ENCODE measurements at regions not wholly inside any gene's neighbourhood (a gene's known extent, or its start where the extent isn't known, plus 50 kb on each side); places are given as distances from the start of the nearest gene placed in this dataset.

DNA sequence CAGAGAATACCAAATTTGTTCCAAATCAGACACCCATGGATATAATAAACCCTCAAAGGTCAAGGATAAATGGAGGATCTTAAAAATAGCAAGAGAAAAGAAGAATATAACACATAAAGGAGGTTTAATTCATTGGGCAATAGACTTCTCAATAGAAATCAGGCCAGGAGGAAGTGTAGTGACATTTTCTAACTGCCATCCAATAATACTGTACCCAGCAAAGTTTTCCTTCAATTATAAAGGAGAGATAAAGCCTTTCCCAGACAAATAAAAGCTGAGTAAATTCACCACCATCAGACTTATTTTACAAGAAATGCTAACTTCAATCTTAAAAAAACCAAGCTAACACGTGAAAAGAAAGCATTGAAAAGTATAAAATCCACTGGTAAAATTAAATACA is 121.6 kb downstream of the MSTN start:
- Histone ChIP-seq H3K9ac (ENCODE audit: low read depth, low read length, poor library complexity, severe bottlenecking) (no peak overlapping the region), H3K27me3 (ENCODE audit: insufficient read depth, low read length, poor library complexity, severe bottlenecking) (no peaks in the 10 kb centered on the region), H3K36me3 (ENCODE audit: insufficient read depth, low read length) (no peaks in the 10 kb centered on the region), H4K20me1 (ENCODE audit: insufficient read depth, low read length, poor library complexity, severe bottlenecking) (no peaks in the 10 kb centered on the region), H3K4me1 (ENCODE audit: insufficient read depth, low read length, poor library complexity, severe bottlenecking) (no peaks in the 10 kb centered on the region), H3K4me2 (ENCODE audit: low read depth, low read length, poor library complexity, severe bottlenecking) (no peak overlapping the region), H3F3A (ENCODE audit: low read depth) (no peaks in the 10 kb centered on the region), H3K9me2 (replicated peaks; ENCODE audit: low read depth, low read length) (no peaks in the 10 kb centered on the region; the same call in 1 of the 2 replicates), H3K79me2 (ENCODE audit: insufficient read depth, low read length) (no peaks in the 10 kb centered on the region), H2AFZ (ENCODE audit: low read length) (no peak overlapping the region), H3K4me3 (ENCODE audit: low read length, poor library complexity, severe bottlenecking) (no peak overlapping the region), H3K9me3 (ENCODE audit: insufficient read depth, low read depth, low read length) (peaks cover 8% of the 10 kb centered on the region; the same call in 1 of the 2 replicates)
- TF ChIP-seq, protein P1, sequence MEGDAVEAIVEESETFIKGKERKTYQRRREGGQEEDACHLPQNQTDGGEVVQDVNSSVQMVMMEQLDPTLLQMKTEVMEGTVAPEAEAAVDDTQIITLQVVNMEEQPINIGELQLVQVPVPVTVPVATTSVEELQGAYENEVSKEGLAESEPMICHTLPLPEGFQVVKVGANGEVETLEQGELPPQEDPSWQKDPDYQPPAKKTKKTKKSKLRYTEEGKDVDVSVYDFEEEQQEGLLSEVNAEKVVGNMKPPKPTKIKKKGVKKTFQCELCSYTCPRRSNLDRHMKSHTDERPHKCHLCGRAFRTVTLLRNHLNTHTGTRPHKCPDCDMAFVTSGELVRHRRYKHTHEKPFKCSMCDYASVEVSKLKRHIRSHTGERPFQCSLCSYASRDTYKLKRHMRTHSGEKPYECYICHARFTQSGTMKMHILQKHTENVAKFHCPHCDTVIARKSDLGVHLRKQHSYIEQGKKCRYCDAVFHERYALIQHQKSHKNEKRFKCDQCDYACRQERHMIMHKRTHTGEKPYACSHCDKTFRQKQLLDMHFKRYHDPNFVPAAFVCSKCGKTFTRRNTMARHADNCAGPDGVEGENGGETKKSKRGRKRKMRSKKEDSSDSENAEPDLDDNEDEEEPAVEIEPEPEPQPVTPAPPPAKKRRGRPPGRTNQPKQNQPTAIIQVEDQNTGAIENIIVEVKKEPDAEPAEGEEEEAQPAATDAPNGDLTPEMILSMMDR (conservative IDR thresholded peaks at IDR 0.05; ENCODE audit: low read length), result no peak
- TF ChIP-seq EZH2phosphoT487 (IDR thresholded peaks at IDR 0.05; ENCODE audit: borderline replicate concordance), result no peak

DNA sequence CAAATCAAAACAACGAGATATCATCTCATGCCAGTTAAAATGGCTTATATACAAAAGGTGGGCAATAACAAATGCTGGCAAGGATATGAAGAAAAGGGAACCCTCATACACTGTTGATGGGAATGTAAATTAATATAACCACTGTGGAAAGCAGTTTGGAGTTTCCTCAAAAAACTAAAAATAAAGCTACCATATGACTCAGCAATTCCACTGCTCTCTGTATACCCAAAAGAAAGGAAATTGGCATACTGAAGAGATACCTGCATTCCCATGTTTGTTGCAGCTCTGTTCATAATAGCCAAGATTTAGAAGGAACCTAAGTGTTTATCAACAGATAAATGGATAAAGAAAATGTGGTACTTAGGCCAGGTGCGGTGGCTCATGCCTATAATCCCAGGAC is 124.8 kb downstream of the MSTN start:
- TF ChIP-seq, protein P1 (conservative IDR thresholded peaks at IDR 0.05; ENCODE audit: low read length), result no peak
- TF ChIP-seq EZH2phosphoT487 (IDR thresholded peaks at IDR 0.05; ENCODE audit: borderline replicate concordance), result no peak

DNA sequence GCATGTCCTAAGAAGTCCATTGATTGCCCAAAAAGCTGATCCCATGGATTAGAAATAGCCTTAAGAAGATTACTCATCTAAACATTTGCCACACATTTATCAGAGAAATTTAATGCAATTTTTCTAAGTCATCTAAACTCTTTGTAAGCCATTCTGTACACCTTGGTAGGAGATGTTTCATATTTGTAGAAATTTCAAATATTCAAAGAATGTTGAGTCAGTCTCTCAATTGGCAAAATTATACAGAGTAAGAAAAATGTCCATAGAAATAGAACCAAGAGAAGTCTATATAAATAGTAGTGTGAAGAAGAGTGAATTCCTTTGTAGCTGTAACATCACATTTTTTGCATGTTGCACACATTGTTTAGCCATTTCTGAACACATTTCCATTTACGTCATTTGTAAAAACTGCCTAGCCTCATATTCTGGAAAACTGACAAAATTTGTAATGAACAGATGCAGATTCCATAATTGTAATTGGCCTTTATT is 128.6 kb downstream of the MSTN start:
- Histone ChIP-seq H3K79me2 (ENCODE audit: insufficient read depth, low read length) (no peaks in the 10 kb centered on the region), H3K36me3 (ENCODE audit: insufficient read depth, low read length) (no peaks in the 10 kb centered on the region), H2AFZ (ENCODE audit: low read length) (no peak overlapping the region), H3F3A (ENCODE audit: low read depth) (no peaks in the 10 kb centered on the region), H3K9me3 (ENCODE audit: insufficient read depth, low read depth, low read length) (no peaks in the 10 kb centered on the region), H3K9me2 (replicated peaks; ENCODE audit: low read depth, low read length) (no peaks in the 10 kb centered on the region), H3K4me1 (ENCODE audit: insufficient read depth, low read length, poor library complexity, severe bottlenecking) (no peaks in the 10 kb centered on the region), H3K4me3 (ENCODE audit: low read length, poor library complexity, severe bottlenecking) (no peak overlapping the region), H3K9ac (ENCODE audit: low read depth, low read length, poor library complexity, severe bottlenecking) (no peak overlapping the region), H3K4me2 (ENCODE audit: low read depth, low read length, poor library complexity, severe bottlenecking) (no peak overlapping the region), H4K20me1 (ENCODE audit: insufficient read depth, low read length, poor library complexity, severe bottlenecking) (no peaks in the 10 kb centered on the region), H3K27me3 (ENCODE audit: insufficient read depth, low read length, poor library complexity, severe bottlenecking) (no peaks in the 10 kb centered on the region)
- TF ChIP-seq EZH2phosphoT487 (IDR thresholded peaks at IDR 0.05; ENCODE audit: borderline replicate concordance), result no peak
- TF ChIP-seq, protein P1 (conservative IDR thresholded peaks at IDR 0.05; ENCODE audit: low read length), result no peak

More for the DNA sequence above, 124.8 kb downstream of the MSTN start:
- H3K9me3 ChIP-seq (ENCODE audit: insufficient read depth, low read depth, low read length), result peaks cover 8% of the 10 kb centered on the region; the same call in 1 of the 2 replicates
- no peaks in the 10 kb centered on the region for H3K27me3 ChIP-seq (ENCODE audit: insufficient read depth, low read length, poor library complexity, severe bottlenecking)
- no peak overlapping the region for H2AFZ ChIP-seq (ENCODE audit: low read length)
- H3K9me2 ChIP-seq (replicated peaks; ENCODE audit: low read depth, low read length), result no peaks in the 10 kb centered on the region; the same call in 1 of the 2 replicates
- no peaks in the 10 kb centered on the region for H3K79me2 ChIP-seq (ENCODE audit: insufficient read depth, low read length)
- H3K9ac ChIP-seq (ENCODE audit: low read depth, low read length, poor library complexity, severe bottlenecking), result no peak overlapping the region
- no peak overlapping the region for H3K4me3 ChIP-seq (ENCODE audit: low read length, poor library complexity, severe bottlenecking)
- no peak overlapping the region for H3K4me2 ChIP-seq (ENCODE audit: low read depth, low read length, poor library complexity, severe bottlenecking)
- no peaks in the 10 kb centered on the region for H3K4me1 ChIP-seq (ENCODE audit: insufficient read depth, low read length, poor library complexity, severe bottlenecking)
- H3F3A ChIP-seq (ENCODE audit: low read depth), result no peaks in the 10 kb centered on the region
- H3K36me3 ChIP-seq (ENCODE audit: insufficient read depth, low read length), result no peaks in the 10 kb centered on the region
- H4K20me1 ChIP-seq (ENCODE audit: insufficient read depth, low read length, poor library complexity, severe bottlenecking), result no peaks in the 10 kb centered on the region
